Retina (tissue), 1 donor: ENCODE measurements at regions not wholly inside any gene's neighbourhood (a gene's known extent, or its start where the extent isn't known, plus 50 kb on each side); places are given as distances from the start of the nearest gene placed in this dataset.
"Not testable (repeated sequence)": the region's sequence is repeated elsewhere in the genome, so short reads cannot be mapped to it uniquely, and the experiment has no call there.

ENCODE experiments used
- DNase-seq: peaks from one replicate; pipeline ENCODE4 v3.0.0-alpha.2; 2016

- no peak for DNase-seq
Observed at GRCh38 chr10:5576780-5577624, 52.2 kb downstream of the CALML3 start.

DNA sequence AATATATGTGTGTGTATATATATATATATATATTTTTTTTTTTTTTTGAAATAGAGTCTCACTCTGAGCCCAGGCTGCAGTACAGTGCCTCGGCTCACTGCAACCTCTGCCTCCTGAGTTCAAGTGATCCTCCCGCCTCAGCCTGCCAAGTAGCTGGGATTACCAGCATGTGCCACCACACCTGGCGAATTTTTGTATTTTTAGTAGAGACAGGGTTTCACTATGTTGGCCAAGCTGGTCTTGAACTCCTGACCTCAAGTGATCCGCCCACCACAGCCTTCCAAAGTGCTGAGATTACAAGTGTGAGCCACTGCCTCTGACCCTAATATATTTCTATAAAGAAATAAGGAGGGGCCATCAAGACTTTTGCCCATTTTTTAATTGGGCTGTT lies 55.3 kb downstream of the CALML3 start:
- not testable (repeated sequence) for DNase-seq

DNA sequence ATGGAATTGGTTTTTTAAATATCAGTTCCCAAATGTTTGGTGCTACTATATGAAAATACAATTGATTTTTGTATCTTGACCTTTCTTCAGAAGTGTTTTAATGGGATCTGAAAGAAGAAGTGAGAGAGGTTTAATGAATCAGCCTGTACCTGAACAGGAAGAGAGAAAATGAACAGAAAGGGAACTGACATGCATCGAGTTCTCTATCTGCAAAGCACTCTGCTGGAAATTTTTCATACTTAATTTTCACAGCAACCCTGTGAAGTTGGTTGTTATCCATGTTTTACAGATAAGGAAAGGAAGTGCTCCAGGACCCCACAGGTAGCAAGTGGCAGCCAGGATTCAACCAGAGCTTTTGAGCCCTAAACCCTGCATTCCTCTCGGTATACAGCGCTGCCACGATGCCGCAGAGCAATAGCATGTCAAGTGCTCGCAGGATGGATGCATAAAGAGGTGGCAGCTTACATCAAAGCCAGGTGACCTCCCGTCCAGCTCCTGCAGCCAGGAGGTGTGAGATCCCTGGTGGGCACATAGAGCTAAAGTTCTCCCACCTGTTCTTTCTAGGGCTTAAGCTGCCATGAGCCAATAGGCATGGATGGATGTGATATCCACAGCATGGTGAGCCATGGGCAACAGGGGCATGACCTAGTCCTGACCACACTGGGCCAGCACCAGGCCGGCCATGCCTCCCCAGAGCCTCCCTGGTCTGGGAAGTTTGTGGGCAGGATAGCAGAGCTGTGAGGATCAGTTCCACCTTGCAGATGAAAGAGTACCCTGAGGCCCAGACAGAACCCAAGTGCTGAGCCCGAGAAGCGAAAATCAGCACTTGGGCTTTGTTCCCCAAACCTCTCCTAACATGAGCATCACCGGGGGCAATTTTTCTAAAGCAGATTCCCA lies 57.2 kb downstream of the CALML3 start:
- no peak for DNase-seq

DNA sequence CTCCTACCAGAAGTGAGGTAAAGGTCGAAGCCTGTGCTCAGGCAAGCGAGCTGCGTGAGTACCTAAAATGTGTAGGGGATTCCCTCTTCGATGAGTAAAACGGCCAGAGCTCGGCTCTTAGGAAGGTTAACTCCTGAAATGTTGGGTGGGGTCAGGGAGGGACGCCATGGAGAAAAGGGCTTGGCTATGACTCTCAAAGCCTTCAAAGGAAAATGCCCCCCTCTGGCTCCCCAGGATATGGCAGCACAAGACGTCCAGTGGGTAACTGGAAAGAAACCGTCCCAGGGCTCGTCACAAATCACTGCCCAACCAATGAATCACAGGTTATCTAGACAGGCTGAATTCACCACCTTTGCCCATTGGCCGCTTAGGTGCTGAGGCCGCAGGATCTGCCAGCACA lies 58.0 kb downstream of the CALML3 start:
- no peak for DNase-seq

DNA sequence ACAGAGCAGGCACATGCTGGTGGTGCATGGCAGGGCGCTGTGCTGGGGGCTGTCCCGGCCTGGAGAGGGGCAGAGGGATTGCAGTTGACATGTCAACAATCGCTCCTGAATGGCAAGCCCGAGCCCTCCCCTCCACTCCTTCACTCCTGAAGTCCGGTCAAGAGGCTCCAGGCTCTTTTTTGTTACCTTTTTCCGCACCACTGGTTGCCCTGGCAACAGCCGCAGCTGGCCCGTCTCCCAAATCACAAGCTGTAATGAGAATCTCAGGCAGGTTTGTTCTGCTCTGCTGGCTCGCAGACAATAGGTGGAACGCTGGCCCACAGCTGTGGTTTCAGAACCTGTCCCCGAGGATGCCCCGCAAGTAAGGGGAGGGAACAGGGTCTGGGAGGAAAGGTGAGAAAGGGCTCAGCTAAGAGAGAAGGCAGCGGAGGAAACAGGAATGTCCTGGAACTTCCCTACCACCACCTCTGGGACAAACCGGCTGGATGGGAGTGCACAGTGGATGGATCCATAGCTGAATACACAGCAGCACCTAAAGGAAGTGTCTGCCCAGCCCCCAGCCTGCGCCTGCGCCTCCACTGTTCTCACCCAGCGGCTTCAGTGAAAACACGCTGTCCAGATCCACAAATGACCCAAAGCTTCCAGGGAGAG lies 58.9 kb downstream of the CALML3 start:
- DNase-seq: peak; percentile 76

DNA sequence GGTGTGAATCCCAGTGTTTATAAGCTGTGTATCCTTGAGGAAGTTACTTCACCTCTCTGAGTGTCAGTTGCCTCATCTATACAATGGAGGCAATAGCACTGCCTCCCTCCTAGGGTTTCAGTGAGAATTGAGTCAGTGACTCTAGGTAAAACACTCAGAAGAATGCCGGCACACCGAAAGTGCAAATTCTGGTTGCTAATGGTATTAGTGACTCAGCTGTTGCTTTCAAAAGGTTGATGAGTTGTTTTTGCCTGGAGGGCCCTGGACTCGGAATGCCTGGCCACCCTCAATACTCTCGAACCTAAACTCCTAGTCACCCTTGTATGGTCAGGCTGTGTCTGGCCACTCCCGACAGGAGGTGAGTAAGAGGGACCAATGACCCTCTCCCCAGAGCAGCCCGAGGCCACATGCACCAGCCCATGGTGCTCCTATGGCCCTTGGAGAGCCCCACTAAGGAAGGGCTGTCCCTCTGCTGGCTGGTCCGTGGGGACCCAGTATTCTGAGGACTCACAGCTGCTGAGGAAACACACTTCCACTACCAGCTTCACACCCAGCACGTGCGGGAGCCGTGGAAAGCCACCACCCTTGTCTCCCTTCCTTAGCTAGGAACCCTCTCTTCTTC lies 60.2 kb downstream of the CALML3 start:
- DNase-seq: no peak

- DNase-seq: no peak
Observed at GRCh38 chr10:5585517-5586206, 60.9 kb downstream of the CALML3 start.

DNA sequence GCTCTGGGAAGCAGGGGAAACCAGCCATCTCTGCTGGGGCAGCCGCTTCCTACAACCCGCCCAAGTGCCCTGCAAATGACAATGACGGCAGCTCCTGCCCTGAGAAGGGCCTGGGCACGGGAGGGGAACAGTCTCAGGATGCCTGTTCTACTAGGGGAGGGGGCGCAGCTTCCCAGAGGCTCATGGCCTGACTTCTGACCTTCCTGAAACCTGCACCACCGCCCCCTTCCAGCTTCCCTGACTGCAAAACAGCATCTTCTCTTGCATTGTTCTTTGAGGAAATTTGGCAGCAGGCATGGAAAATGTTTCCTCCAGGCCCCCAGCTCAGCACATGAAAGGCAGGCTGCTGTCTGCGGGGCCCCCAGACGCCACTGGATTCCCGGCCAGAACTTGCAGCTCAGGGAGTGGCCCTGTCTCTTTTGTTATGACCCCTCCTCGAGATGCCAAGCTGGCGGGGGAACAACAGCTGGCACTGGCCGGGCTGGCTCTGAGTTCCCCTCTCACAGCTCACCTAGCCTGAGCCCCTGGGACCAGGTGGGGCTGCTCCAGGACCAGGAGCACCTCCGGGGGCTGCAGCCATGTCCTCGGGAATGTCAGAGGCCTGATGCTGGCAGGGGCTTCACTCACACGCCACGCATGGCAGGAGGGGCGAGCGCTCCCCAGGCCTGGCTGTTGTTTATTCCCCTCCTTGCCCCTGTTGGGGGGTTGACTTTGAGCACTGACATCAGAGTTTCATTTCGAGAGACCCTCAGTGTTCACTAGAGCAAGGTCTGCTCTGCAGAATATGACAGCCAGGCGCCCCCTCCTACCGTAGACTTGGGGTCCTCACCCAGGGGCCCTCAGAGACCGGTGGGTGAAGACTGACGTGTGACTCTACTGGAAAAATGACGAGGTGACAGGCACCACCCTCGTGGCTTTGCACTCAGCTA lies 62.7 kb downstream of the CALML3 start:
- DNase-seq: no peak

DNA sequence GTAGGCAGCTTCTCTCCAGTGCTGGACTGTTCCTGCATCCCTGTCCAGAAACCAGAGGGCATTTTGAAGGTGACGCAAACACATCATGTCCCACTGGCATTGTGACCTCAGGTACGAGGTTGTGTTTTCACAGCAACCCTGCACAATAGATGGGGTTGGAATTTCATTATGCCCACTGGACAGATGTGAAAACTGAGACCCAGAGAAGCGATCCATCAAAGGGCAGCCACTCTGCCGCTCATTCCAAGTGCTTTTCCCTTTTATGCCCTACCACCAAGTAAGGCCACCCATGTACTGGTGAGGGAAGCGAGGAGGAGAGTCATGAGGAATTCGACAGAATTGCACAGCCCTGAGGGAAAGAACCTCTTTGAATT lies 63.3 kb downstream of the CALML3 start:
- no peak for DNase-seq

DNA sequence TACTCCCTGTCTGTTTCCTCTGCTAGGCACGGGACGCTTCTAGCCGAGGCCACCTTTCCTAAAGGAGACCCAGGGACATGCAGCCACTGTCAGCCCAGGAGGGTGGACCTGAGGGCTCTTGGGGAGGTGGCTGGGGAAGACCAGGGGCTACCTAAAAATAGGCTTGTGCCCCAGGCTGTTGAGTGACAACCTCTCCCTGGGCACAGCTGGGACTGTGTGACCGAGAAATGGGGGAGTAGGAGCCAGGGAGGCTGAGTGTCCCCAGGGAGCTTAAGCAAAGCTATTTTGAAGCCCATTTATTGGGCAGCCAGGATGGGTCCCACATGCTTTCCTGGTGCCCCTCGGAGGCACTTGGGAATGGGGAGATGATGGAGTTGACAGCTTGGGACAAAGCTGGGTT lies 63.8 kb downstream of the CALML3 start:
- DNase-seq: no peak
